ENCODE measurements at regions not wholly inside any gene's neighbourhood (a gene's known extent, or its start where the extent isn't known, plus 50 kb on each side); places are given as distances from the start of the nearest gene placed in this dataset.

DNA sequence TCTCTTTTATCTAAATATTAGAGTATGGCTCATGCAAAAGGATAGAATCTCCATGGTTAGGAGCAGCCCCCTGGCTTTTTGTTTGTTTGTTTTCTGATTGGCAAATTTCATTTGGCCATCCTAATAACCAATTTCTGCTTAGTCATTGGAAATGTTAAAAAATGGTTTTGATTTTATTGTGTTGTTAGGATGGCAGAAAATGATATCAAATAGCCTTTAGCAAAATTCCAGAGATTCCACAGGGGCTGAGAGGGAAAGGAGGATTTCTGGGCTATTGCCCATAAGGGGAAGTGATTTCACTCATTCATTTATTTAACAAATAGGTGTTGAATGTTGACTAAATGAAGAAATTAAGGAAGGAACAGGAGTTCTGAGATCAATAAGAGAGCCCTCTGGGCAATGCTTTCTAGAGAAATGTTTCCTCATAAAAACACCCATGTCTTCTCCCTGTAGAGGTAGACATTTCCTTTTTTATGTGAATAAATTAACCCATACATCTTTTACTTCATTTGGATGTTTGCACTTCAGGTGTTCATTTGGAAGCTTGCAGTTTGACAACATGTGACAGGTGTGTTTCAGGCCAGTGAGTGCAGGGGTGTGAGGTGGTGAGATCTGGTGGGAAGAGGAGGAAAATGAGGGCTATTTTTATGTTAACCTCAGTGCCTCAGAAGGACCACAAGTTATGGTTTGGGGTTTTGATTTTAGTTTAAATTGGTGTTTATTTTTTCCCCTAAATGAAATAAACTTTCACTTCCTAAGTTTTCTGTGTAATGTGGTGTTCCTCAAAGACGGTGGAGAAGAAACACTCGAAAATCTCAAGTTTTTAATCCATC, 61.7 kb upstream of the EPC2 start:
- TF ChIP-seq, protein P1, sequence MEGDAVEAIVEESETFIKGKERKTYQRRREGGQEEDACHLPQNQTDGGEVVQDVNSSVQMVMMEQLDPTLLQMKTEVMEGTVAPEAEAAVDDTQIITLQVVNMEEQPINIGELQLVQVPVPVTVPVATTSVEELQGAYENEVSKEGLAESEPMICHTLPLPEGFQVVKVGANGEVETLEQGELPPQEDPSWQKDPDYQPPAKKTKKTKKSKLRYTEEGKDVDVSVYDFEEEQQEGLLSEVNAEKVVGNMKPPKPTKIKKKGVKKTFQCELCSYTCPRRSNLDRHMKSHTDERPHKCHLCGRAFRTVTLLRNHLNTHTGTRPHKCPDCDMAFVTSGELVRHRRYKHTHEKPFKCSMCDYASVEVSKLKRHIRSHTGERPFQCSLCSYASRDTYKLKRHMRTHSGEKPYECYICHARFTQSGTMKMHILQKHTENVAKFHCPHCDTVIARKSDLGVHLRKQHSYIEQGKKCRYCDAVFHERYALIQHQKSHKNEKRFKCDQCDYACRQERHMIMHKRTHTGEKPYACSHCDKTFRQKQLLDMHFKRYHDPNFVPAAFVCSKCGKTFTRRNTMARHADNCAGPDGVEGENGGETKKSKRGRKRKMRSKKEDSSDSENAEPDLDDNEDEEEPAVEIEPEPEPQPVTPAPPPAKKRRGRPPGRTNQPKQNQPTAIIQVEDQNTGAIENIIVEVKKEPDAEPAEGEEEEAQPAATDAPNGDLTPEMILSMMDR (IDR thresholded peaks at IDR 0.05; ENCODE audit: insufficient read depth, low read depth, low read length, missing control alignments), result no peak
- H3K4me3 ChIP-seq (ENCODE audit: low read depth, low read length), result no peak overlapping the region
- DNase-seq (ENCODE audit: low read depth), result peak; percentile 14

DNA sequence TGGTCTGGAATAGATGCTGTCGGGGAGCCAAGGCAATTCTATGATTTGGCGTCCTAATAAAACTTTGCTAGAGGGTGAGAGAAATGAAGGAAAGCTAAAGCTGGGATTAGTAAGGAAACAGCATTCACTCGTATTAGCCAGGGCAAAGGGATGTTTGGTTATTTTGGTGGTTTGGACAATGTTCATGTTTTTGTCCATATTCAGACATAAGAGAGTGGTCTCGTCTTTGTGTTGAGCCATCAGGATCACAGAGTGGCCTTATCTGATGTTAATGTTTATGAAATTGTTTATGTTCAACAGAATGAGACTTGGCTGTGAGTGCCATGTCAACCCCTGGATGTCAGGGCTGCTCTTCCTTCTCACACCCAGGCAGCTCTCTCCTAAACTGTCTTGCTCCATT, 58.9 kb upstream of the EPC2 start:
- H3K4me3 ChIP-seq (ENCODE audit: low read depth, low read length), result no peak overlapping the region
- TF ChIP-seq, protein P1 (IDR thresholded peaks at IDR 0.05; ENCODE audit: insufficient read depth, low read depth, low read length, missing control alignments), result no peak
- no peak for DNase-seq (ENCODE audit: low read depth)

DNA sequence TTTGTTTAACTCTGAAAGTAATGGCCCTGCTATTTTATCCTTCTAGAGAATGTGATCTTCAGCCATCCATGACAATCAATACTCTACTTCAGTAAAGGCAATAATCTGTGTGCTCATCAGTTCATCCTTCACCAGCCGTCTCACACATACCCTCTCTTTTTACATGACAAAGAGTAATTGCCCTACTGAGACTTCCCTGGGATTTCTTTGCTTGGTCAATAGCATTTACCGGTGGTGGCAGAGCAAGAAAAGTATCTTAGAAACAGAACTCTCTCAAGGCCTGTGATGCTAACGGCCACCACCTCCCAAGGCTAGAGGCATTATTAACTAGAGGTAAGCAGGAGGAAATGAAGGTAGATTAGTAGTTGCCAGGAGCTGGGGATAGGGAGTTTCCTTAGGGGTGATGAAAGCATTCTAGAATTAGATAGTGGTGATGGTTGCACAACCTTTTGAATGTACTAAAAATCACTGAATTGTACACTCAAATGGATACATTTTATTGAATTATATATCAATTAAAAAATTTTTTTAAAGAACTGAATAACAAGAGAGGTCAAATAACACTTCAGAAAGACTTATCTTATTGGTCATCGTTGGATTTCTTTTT, 57.9 kb upstream of the EPC2 start:
- TF ChIP-seq, protein P1 (IDR thresholded peaks at IDR 0.05; ENCODE audit: insufficient read depth, low read depth, low read length, missing control alignments), result no peak
- DNase-seq (ENCODE audit: low read depth), result no peak
- no peak overlapping the region for H3K4me3 ChIP-seq (ENCODE audit: low read depth, low read length)

DNA sequence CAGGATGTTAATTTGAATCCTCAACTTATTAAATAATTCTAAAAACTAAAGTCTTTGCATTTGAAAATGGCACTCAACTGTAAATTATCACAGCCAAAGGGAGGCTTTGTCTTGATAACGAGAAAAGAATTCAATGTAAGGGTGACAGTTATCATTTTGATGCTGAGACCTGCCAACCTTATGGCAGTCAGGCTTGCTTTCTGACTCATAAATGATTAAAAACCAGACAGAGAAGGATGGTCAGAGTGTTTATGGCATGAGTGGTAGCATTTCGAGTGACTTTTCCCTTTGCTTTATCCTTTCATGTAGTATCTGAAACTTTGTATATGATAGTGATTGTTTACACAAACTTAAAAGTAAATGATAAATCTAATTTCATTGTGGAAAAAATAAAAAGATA, 53.9 kb upstream of the EPC2 start:
- TF ChIP-seq, protein P1 (IDR thresholded peaks at IDR 0.05; ENCODE audit: insufficient read depth, low read depth, low read length, missing control alignments), result no peak
- no peak overlapping the region for H3K4me3 ChIP-seq (ENCODE audit: low read depth, low read length)
- peak; percentile 22 for DNase-seq (ENCODE audit: low read depth)

DNA sequence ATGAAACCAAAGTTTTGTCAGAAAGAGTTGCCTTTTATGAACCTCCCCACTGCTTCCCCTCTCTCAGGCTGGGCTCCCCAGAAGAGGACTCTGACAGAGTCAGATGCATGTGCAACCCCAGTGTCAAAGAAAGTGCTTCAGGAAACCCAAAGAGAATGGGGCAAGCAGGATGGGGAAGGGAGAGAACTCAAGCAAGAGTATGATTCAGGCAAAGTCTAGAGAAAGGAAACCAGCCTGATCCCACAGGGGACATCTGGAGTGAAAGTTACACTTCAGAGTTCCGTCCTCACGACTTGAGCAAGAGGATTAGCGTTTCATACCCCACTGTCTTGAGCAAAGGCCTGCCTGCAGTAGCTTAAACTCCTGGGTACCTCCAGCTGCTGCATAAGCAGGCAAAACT, 51.8 kb upstream of the EPC2 start:
- no peak for DNase-seq (ENCODE audit: low read depth)
- no peak overlapping the region for H3K4me3 ChIP-seq (ENCODE audit: low read depth, low read length)
- TF ChIP-seq, protein P1 (IDR thresholded peaks at IDR 0.05; ENCODE audit: insufficient read depth, low read depth, low read length, missing control alignments), result no peak

DNA sequence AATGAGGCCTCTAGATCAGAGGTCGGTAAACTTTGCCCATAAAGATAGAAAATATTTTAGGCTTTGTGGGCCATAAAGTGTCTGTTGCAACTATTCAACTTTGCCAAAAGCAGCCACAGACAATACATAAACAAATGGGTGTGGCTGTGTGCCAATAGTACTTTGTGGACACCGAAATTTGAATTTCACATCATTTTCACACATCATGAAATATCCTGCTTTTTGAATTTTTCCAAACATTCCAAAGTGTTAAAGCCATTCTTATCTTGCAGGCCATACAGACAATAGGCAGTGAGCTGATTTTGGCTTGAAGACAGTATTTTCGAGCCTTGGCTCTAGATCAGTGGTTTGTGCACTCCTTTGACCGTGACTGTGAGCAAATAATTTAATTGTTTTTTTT, 51.1 kb upstream of the EPC2 start:
- no peak for DNase-seq (ENCODE audit: low read depth)
- no peak overlapping the region for H3K4me3 ChIP-seq (ENCODE audit: low read depth, low read length)
- TF ChIP-seq, protein P1 (IDR thresholded peaks at IDR 0.05; ENCODE audit: insufficient read depth, low read depth, low read length, missing control alignments), result no peak

All from GM12865 (cell line).